HEK293 (cell line): ENCODE measurements at regions not wholly inside any gene's neighbourhood (a gene's known extent, or its start where the extent isn't known, plus 50 kb on each side); places are given as distances from the start of the nearest gene placed in this dataset.

ENCODE experiments used
- CTCF ChIA-PET: fragments of 350-600 bp; formaldehyde crosslinking; extraction: SDS; loops from one replicate; lab custom pipeline; 2021; ENCODE audit warnings: antibody characterized with exemption; lab: Yijun Ruan, JAX
- POLR2A ChIA-PET: fragments of 300-600 bp; formaldehyde crosslinking; extraction: SDS; loops from one replicate; lab custom pipeline; 2020; ENCODE audit warnings: antibody characterized with exemption, inconsistent platforms; lab: Yijun Ruan, JAX
- H3K27ac ChIP-seq: fragments of 200-500 bp; sonication (Bioruptor generic); 2 replicates; pipeline ENCODE4 v1.5.1; 2014; ENCODE audit warnings: low read depth, low read length, control low read depth, inconsistent platforms; ENCODE audit errors: extremely low read depth
- H3K36me3 ChIP-seq, 2 experiments: fragments of 200-500 bp in 1 of 2; sonication (Bioruptor generic) in 1 of 2; 1 replicate in 1 of 2; 2 replicates in 1 of 2; pipeline ENCODE4 v1.5.1; 2014 to 2017; ENCODE audit warnings: inconsistent platforms in 2 of 2, low read length in 2 of 2; ENCODE audit not compliant: control insufficient read depth in 2 of 2, insufficient read depth in 1 of 2
- H3K4me1 ChIP-seq: fragments of 200-500 bp; sonication (Bioruptor generic); 2 replicates; pipeline ENCODE4 v1.5.1; 2014; ENCODE audit warnings: mild to moderate bottlenecking, low read length, inconsistent platforms; ENCODE audit not compliant: control insufficient read depth, insufficient read depth
- H3K4me3 ChIP-seq: 2 replicates; pipeline ENCODE4 v1.5.1; 2011; ENCODE audit warnings: low read depth, mild to moderate bottlenecking, control low read depth, low read length, moderate library complexity
- H3K9me3 ChIP-seq: fragments of 200-500 bp; sonication (Bioruptor generic); 2 replicates; pipeline ENCODE4 v1.5.1; 2014; ENCODE audit warnings: low read depth, low read length, inconsistent platforms; ENCODE audit not compliant: control insufficient read depth, insufficient read depth
- HIC1 ChIP-seq: fragments of 450-650 bp; formaldehyde crosslinking; IDR thresholded peaks from 2 replicates; pipeline ENCODE4 v1.5.1; 2016; ENCODE audit warnings: missing biosample characterization, missing genetic modification characterization
- IKZF3 ChIP-seq: fragments of 450-650 bp; IDR thresholded peaks from 2 replicates; pipeline ENCODE4 v1.5.0; 2018; ENCODE audit warnings: missing biosample characterization, mild to moderate bottlenecking, missing genetic modification characterization, moderate library complexity
- KLF17 ChIP-seq: fragments of 450-650 bp; formaldehyde crosslinking; IDR thresholded peaks from 2 replicates; pipeline ENCODE4 v1.5.1; 2016; ENCODE audit warnings: missing biosample characterization, missing genetic modification characterization
- SALL2 ChIP-seq: fragments of 450-650 bp; formaldehyde crosslinking; IDR thresholded peaks from 2 replicates; pipeline ENCODE4 v1.5.0; 2017; ENCODE audit warnings: missing biosample characterization, mild to moderate bottlenecking, missing genetic modification characterization, borderline replicate concordance
- TSHZ1 ChIP-seq: fragments of 450-650 bp; formaldehyde crosslinking; IDR thresholded peaks from 2 replicates; pipeline ENCODE4 v1.5.1; 2016; ENCODE audit warnings: missing biosample characterization, missing genetic modification characterization, borderline replicate concordance
- WT1 ChIP-seq: fragments of 450-650 bp; formaldehyde crosslinking; IDR thresholded peaks from 2 replicates; pipeline ENCODE4 v1.5.1; 2016; ENCODE audit warnings: missing biosample characterization, missing genetic modification characterization
- ZBTB49 ChIP-seq: fragments of 450-650 bp; formaldehyde crosslinking; IDR thresholded peaks from 2 replicates; pipeline ENCODE4 v1.5.1; 2016; ENCODE audit warnings: missing biosample characterization, missing genetic modification characterization, low read depth
- ZNF16 ChIP-seq: fragments of 450-650 bp; formaldehyde crosslinking; IDR thresholded peaks from 2 replicates; pipeline ENCODE4 v1.5.1; 2016; ENCODE audit warnings: low read depth, missing biosample characterization, missing genetic modification characterization
- ZNF341 ChIP-seq: fragments of 450-650 bp; formaldehyde crosslinking; IDR thresholded peaks from 2 replicates; pipeline ENCODE4; 2016; ENCODE audit warnings: low read depth, missing biosample characterization, missing genetic modification characterization
- ZNF366 ChIP-seq: fragments of 450-650 bp; formaldehyde crosslinking; conservative IDR thresholded peaks from 2 replicates; pipeline ENCODE4 v1.5.1; 2016; ENCODE audit warnings: missing biosample characterization, missing genetic modification characterization
- ZNF510 ChIP-seq: fragments of 450-650 bp; formaldehyde crosslinking; IDR thresholded peaks from 2 replicates; pipeline ENCODE4 v1.5.1; 2018; ENCODE audit warnings: mild to moderate bottlenecking, missing genetic modification characterization, missing biosample characterization; ENCODE audit not compliant: insufficient replicate concordance
- ZNF518A ChIP-seq: fragments of 450-650 bp; formaldehyde crosslinking; conservative IDR thresholded peaks from 2 replicates; pipeline ENCODE4 v1.5.1; 2016; ENCODE audit warnings: low read depth, missing biosample characterization, missing genetic modification characterization
- ZNF596 ChIP-seq: fragments of 450-650 bp; IDR thresholded peaks from 2 replicates; pipeline ENCODE4 v1.5.0; 2018; ENCODE audit warnings: missing biosample characterization, mild to moderate bottlenecking, missing genetic modification characterization, moderate library complexity
- ZNF624 ChIP-seq: fragments of 450-650 bp; formaldehyde crosslinking; IDR thresholded peaks from 2 replicates; pipeline ENCODE4 v1.5.1; 2017; ENCODE audit warnings: missing biosample characterization, missing genetic modification characterization
- ZNF660 ChIP-seq: fragments of 450-650 bp; IDR thresholded peaks from 2 replicates; pipeline ENCODE4 v1.5.1; 2018; ENCODE audit warnings: missing biosample characterization, mild to moderate bottlenecking, missing genetic modification characterization
- ZNF692 ChIP-seq: fragments of 450-650 bp; formaldehyde crosslinking; IDR thresholded peaks from 2 replicates; pipeline ENCODE4 v1.5.1; 2016; ENCODE audit warnings: missing biosample characterization, missing genetic modification characterization
- ZSCAN5A ChIP-seq: fragments of 450-650 bp; formaldehyde crosslinking; IDR thresholded peaks from 2 replicates; pipeline ENCODE4 v1.5.1; 2016; ENCODE audit warnings: missing biosample characterization, missing genetic modification characterization
- TF ChIP-seq, protein P1 (sequence below): fragments of 450-650 bp; formaldehyde crosslinking; IDR thresholded peaks from 2 replicates; pipeline ENCODE4 v1.5.1; 2016; ENCODE audit warnings: missing biosample characterization, missing genetic modification characterization, borderline replicate concordance

DNA sequence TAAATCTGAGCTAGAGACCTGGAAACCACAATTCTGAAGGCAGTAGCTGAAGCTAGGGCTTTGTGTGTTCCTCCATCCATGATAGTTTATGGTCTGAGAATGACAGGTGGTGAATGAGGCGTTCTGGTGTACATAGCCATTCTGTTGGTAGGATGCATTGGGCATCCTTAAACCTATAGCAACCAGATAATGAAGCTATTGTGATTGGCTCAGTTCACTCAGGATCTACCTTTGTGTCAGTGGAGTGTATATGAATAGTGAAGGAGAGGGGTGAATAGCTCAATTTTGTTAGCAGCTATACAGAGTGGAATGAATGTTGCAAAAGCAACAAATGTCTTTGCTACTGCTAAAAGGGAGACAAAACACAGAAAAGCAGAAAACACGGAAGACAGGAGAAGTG, 80.0 kb upstream of the PCDH20 start:
- no peak overlapping the region for H3K4me3 ChIP-seq
- CTCF ChIA-PET, result no interaction called here
- no peaks in the 10 kb centered on the region for H3K9me3 ChIP-seq
- no peak overlapping the region for H3K27ac ChIP-seq
- POLR2A ChIA-PET, result no interaction called here
- no peaks in the 10 kb centered on the region for H3K36me3 ChIP-seq
- H3K4me1 ChIP-seq, result no peaks in the 10 kb centered on the region
- TF ChIP-seq TSHZ1 (tag by site-specific recombination) (no peak), ZNF692 (tag by site-specific recombination) (no peak), ZNF510 (tag by site-specific recombination) (no peak), ZNF660 (tag by site-specific recombination) (no peak), WT1 (no peak), SALL2 (tag by site-specific recombination) (no peak), KLF17 (tag by site-specific recombination) (no peak), ZBTB49 (tag by site-specific recombination) (no peak), IKZF3 (tag by site-specific recombination) (no peak), ZNF596 (no peak), ZNF518A (tag by site-specific recombination) (no peak), ZNF624 (tag by site-specific recombination) (no peak), ZNF366 (no peak), ZNF16 (tag by site-specific recombination) (no peak), ZSCAN5A (tag by site-specific recombination) (no peak), HIC1 (tag by site-specific recombination) (no peak), ZNF341 (tag by site-specific recombination) (no peak)
- TF ChIP-seq, protein P1, sequence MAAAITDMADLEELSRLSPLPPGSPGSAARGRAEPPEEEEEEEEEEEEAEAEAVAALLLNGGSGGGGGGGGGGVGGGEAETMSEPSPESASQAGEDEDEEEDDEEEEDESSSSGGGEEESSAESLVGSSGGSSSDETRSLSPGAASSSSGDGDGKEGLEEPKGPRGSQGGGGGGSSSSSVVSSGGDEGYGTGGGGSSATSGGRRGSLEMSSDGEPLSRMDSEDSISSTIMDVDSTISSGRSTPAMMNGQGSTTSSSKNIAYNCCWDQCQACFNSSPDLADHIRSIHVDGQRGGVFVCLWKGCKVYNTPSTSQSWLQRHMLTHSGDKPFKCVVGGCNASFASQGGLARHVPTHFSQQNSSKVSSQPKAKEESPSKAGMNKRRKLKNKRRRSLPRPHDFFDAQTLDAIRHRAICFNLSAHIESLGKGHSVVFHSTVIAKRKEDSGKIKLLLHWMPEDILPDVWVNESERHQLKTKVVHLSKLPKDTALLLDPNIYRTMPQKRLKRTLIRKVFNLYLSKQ (tag by site-specific recombination), result no peak
